ENCODE measurements at regions not wholly inside any gene's neighbourhood (a gene's known extent, or its start where the extent isn't known, plus 50 kb on each side); places are given as distances from the start of the nearest gene placed in this dataset.

DNA sequence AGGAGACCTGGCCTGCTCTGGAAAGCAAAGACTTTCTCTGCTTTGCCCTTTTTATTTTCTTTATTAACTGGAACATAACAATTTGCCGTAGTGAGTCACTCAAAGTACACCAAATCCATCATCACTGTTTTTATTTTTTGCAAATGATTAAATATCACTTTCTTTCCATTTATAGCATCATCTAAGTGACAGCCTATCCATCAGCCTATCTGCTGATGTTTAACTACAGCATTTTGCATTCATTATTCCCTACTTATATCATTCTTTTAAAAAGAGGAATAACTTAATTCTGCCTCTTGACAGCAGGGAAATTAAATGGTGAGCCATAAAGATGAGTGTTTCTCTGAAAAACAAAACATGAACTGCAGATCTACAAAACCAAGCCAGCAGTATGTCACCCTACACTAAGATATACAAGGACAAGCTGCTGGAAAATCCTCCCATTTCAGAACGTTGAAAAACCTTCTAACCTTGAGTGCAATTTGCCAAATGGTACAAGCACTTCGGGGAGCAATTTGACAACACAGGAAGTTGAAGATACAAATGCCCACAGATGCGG, 821.3 kb upstream of the TMEM132C start (continued):
- TF ChIP-seq, protein P1, sequence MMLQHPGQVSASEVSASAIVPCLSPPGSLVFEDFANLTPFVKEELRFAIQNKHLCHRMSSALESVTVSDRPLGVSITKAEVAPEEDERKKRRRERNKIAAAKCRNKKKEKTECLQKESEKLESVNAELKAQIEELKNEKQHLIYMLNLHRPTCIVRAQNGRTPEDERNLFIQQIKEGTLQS (IDR thresholded peaks at IDR 0.05; ENCODE audit: insufficient read depth, low read depth, low read length): no peak
- TF ChIP-seq SUZ12 (IDR thresholded peaks at IDR 0.05; ENCODE audit: low read length) (no peak), HDAC2 (IDR thresholded peaks at IDR 0.05; ENCODE audit: borderline replicate concordance in 1 of 2, low read depth in 2 of 2, low read length in 2 of 2) (no peak)
